ENCODE measurements at regions not wholly inside any gene's neighbourhood (a gene's known extent, or its start where the extent isn't known, plus 50 kb on each side); places are given as distances from the start of the nearest gene placed in this dataset.

GRCh38 chr9:126033318-126033717, 286.1 kb downstream of the PBX3 start:
- TF ChIP-seq POLR2AphosphoS5 (IDR thresholded peaks at IDR 0.05) (no peak), CTCF (IDR thresholded peaks at IDR 0.05) (no peak), POLR2A (IDR thresholded peaks at IDR 0.05) (no peak)

Data from suprapubic skin (tissue), 4 donors.